HT-29 (cell line): ENCODE measurements at regions not wholly inside any gene's neighbourhood (a gene's known extent, or its start where the extent isn't known, plus 50 kb on each side); places are given as distances from the start of the nearest gene placed in this dataset.
A peak's percentile ranks its signal among the peaks of the same experiment; 100 is the strongest.

Experiments
- DNase-seq: peaks from one replicate; pipeline ENCODE4 v3.0.0-alpha.2; 2015; ENCODE audit warnings: low spot score

DNA sequence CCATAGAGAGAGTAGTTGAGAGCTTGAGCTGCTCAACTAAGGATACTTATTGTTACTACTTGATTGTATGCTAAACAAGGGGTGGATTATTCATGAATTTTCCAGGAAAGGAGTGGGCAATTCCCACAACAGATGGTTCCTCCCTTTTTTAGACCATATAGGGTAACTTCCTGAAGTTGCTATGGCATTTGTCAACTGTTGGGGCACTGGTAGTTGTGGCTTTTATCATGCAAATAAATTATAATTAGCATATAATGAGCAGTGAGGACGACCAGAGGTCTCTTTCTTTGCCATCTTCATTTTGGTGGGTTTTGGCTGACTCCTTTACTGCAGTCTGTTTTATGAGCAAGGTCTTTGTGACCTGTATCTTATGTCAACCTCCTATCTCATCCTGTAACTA, 1403.5 kb upstream of the PABPC4L start:
- DNase-seq = no peak

DNA sequence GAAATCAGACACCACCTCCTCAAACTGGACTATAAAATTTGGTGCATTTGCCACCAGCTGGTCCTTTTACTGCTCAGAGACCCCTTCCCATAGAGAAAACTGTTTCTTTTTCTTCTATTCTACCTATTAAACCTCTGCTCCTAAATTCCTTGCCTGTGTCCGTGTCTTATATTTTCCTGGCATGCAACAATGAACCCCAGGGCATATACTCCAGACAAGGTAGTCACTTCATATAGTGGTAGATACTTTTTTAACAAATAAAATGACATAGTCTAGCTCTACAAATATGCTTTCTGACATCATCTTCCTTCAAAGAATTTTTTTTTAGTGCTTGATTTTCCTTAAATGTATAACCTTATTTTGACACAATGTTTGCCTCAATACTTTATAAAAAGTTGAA, 1402.9 kb upstream of the PABPC4L start:
- no peak for DNase-seq

GRCh38 chr4:135601351-135601750, 1399.8 kb upstream of the PABPC4L start:
- DNase-seq = peak; percentile 22

- DNase-seq = no peak
These were observed 1396.6 kb upstream of the PABPC4L start for GRCh38 chr4:135598151-135598550.

DNA sequence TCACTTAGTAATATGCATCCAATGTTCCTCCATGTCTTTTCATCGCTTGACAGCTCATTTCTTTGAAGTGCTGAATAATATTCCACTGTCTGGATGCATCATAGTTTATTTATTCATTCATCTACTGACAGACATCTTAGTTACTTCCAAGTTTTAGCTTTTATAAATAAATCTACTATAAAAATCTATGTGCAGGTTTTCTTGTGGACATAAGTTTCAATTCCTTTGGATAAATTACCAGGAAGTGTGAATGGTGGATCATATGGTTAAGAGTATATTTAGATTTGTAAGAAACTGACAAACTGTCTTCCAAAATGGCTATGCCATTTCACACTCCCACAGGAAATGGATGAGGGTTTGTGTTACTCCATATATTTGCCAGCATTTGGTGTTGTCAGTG, 1392.9 kb upstream of the PABPC4L start:
- DNase-seq = no peak

- no peak for DNase-seq
These were observed 1373.5 kb upstream of the PABPC4L start for GRCh38 chr4:135575041-135575440.

DNA sequence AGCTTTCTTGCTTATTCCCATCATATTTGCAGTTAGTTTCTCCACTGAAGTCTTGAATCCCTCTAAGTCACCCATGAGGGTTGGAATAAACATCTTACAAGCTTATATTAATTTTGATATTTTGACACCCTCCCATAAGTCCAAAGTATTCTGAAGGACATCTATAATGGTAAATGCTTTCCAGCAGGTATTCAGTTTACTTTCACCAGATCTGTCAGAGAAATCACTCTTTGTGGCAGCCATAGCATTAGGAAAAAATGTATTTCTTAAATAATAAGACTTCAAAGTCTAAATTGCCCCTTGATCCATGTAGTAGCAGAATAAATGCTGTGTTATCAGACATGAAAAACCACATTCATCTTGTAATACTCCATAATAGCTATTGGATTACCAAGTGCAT, 1371.7 kb upstream of the PABPC4L start:
- no peak for DNase-seq

DNA sequence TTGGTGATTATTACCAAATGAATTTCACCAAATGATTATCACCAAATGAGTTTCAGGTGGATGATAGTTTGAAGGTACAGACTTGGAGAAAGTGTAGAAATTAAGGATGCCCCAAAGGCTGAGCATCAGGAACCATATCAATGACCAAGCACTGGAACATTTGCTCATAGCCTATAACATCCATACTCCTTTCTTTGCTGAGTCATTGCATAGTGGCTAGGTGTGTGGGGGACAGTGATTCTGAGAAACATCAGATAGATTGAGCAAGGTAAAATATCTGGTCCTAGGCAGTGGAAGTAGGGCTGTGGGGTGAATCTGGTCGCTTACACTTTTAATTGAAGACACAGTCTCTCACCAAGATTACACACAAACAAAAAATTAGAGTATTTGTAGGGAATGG, 1362.5 kb upstream of the PABPC4L start:
- DNase-seq = no peak

- DNase-seq = no peak
These were observed 1351.6 kb upstream of the PABPC4L start for GRCh38 chr4:135553213-135553612.

GRCh38 chr4:135552131-135552530, 1350.5 kb upstream of the PABPC4L start:
- DNase-seq = no peak

DNA sequence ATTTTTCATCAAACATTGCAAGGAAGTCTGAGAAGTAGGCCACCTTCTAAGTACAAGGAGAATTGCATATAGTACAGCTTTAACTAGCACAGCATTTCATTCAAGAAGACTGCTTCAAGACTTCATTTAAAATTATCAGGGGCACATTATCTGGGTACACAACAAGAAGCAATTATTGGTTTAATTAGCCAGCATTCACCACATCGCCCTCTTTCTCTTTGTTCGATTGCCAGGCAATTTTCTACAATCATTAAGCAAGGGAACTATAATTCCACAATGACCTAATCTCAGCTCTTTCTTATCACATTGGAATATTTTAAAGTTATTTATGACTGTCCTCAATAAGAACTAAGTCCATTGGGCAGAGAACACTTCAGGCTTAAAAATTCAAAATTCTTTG, 1347.1 kb upstream of the PABPC4L start:
- DNase-seq = no peak

GRCh38 chr4:135545616-135546317, 1344.2 kb upstream of the PABPC4L start:
- DNase-seq = no peak

GRCh38 chr4:135538698-135539097, 1337.1 kb upstream of the PABPC4L start:
- no peak for DNase-seq

GRCh38 chr4:135533053-135533452, 1331.5 kb upstream of the PABPC4L start:
- DNase-seq = no peak

- DNase-seq = no peak
These were observed 1330.5 kb upstream of the PABPC4L start for GRCh38 chr4:135532132-135532531.

GRCh38 chr4:135515295-135515694, 1313.7 kb upstream of the PABPC4L start:
- DNase-seq = no peak

DNA sequence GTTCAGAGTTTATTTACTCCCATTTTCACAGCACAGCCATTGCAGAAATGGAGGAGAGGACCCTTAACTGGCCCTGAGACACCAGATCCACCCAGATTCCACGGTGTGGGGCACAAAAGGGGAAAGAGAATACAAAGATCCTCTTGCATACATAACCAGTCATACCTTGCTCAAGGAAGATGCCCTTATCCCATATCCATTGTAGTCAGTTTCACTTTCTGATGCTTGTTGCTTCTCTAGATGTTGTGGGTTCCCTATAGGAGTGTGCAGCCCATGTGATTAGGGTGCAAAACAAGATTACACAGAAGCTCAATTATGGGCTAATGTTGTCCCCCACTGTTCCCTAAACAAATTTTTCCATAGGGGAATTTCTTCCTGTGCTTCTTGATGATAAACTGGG, 1309.0 kb upstream of the PABPC4L start:
- DNase-seq = no peak

GRCh38 chr4:135508006-135508714, 1306.6 kb upstream of the PABPC4L start:
- peak; percentile 19 for DNase-seq

GRCh38 chr4:135497563-135498152, 1296.1 kb upstream of the PABPC4L start:
- DNase-seq = no peak

GRCh38 chr4:135492439-135492838, 1290.8 kb upstream of the PABPC4L start:
- DNase-seq = no peak

DNA sequence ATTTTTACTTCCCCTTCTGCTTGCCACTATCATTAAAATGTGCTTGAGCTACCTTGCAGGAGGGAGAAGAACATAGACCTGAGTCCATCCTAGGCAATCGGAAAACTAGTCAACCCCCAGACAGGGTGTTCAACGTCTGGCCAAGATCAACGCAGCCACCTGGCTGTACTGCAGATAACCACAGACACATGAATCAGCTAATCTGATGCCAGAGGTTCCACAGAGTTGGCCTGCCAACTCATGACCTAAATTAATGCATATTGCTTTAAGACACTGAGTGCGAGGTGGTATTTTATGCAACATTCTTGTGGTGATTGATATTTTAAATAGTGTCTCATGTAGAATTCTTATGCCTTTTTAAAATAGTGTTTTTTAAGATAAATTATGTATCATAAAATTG, 1283.8 kb upstream of the PABPC4L start:
- no peak for DNase-seq

GRCh38 chr4:135476272-135476671, 1274.7 kb upstream of the PABPC4L start:
- no peak for DNase-seq

- no peak for DNase-seq
These were observed 1262.7 kb upstream of the PABPC4L start for GRCh38 chr4:135464311-135464710.
